ENCODE measurements at regions not wholly inside any gene's neighbourhood (a gene's known extent, or its start where the extent isn't known, plus 50 kb on each side); places are given as distances from the start of the nearest gene placed in this dataset.

- intact Hi-C loops (cut with DNase I; ENCODE audit: low total_unique reads) = no loop called here
- no peaks in the 10 kb centered on the region for H3K9me3 ChIP-seq
- TF ChIP-seq CTCF (IDR thresholded peaks at IDR 0.05) = no peak
- no peaks in the 10 kb centered on the region for H3K27me3 ChIP-seq
- no peaks in the 10 kb centered on the region for H3K4me1 ChIP-seq
- DNase-seq = no peak
- no peak overlapping the region for H3K4me3 ChIP-seq
- H3K27ac ChIP-seq = no peak overlapping the region
- no peaks in the 10 kb centered on the region for H3K36me3 ChIP-seq
These were observed 453.0 kb upstream of the SULF2 start for GRCh38 chr20:48238326-48238725.

DNA sequence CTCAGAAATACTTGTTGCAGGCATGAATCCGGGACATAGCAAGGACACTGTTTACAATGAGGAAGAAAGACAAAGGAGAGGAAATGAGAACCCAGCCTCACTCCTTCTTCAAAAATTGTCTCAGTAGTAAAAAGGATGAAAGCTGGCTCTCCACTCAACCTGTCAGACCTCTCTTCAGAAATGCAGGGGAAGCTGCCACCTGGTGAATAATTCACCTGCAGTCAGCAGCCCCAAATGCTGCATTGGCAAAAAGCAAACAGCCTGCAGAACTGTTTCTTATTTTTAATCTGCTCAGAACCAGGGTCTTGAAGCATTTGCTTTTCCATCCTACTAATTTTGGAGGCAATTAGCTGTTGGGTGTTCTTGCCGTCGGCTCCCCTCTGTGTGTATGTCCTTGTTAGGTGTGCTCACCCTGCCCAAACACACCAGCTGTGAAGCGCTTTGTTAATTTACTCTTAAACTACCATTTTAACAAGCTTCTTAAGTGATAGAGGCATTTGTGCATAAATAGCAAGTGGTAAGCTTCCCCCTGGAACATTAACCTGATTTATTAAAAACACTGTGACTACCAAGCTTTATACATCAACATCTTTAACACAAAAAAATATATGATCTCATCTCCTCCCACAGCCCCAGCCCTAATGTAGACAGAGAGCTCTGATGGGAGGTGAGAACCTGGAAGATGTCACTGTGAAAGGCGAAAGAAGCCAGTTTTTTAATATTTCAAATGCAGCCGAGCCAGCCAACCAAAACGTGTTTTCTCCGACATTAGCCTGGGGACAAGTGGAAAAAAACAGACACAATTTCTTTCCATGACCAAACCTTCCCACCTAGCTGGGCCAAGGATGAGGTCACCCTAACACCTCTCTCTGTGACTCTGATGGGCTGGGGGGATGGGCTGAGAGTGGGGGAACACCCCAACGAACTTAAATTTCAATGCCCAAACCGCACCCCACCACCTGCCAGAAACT lies 451.0 kb upstream of the SULF2 start:
- TF ChIP-seq CTCF (IDR thresholded peaks at IDR 0.05) = no peak
- peak in 1 of 2 donors; percentile 4 for DNase-seq
- H3K27me3 ChIP-seq = no peaks in the 10 kb centered on the region
- intact Hi-C loops (cut with DNase I; ENCODE audit: low total_unique reads) = no loop called here
- no peak overlapping the region for H3K4me3 ChIP-seq
- no peak overlapping the region for H3K27ac ChIP-seq
- H3K4me1 ChIP-seq = no peaks in the 10 kb centered on the region
- peaks cover 0 to 2% (median 0%) of the 10 kb centered on the region in 3 donors for H3K9me3 ChIP-seq
- no peaks in the 10 kb centered on the region for H3K36me3 ChIP-seq

GRCh38 chr20:48234951-48235350 lies 449.7 kb upstream of the SULF2 start:
- TF ChIP-seq CTCF (IDR thresholded peaks at IDR 0.05) = no peak
- Histone ChIP-seq H3K9me3 (peaks cover 0 to 4% (median 0%) of the 10 kb centered on the region in 3 donors), H3K4me3 (no peak overlapping the region), H3K4me1 (no peaks in the 10 kb centered on the region), H3K27ac (no peak overlapping the region), H3K27me3 (peaks cover 0 to 5% of the 10 kb centered on the region in 2 donors), H3K36me3 (no peaks in the 10 kb centered on the region)
- DNase-seq = no peak
- intact Hi-C loops (cut with DNase I; ENCODE audit: low total_unique reads) = no loop called here

DNA sequence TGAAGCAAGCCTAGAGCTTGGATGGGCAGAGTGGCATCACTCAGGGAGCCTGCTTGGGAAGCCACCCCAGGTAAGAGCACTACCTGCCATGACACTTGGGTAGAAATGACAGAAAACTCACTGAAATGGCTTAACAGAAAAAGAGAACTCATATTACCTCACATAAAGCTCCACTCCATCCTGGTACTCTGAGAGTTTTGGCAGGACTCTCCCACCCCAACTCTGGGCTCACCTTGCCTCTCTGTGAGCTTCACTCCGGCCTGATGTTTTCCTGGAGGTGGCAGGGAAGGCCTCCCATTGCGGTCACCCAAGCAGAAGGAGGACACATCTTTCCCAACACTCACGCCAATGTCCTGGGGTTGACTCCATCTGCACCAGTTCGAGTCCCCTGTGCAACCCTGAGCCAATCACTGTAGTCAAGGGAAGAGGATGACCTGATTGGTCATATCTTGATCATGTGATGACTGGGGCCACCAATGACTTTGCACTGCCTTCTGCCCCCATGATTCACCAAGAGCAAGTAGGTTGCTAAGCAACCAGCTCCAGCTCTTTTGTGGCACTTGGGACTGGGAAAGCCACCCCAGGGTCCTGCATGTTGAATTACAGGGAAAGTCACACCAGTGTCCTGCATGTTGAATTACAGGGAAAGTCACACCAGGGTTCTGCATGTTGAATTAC lies 446.1 kb upstream of the SULF2 start:
- no peak for DNase-seq

GRCh38 chr20:48230216-48230615 lies 444.9 kb upstream of the SULF2 start:
- Histone ChIP-seq H3K27ac (no peak overlapping the region), H3K4me1 (no peaks in the 10 kb centered on the region), H3K27me3 (peaks cover 0 to 5% of the 10 kb centered on the region in 2 donors), H3K36me3 (no peaks in the 10 kb centered on the region), H3K9me3 (peaks cover 0 to 4% (median 0%) of the 10 kb centered on the region in 3 donors), H3K4me3 (no peak overlapping the region)
- intact Hi-C loops (cut with DNase I; ENCODE audit: low total_unique reads) = no loop called here
- TF ChIP-seq CTCF (IDR thresholded peaks at IDR 0.05) = no peak
- DNase-seq = no peak

More for the DNA sequence above, 446.1 kb upstream of the SULF2 start:
- Histone ChIP-seq H3K27ac (no peak overlapping the region), H3K36me3 (no peaks in the 10 kb centered on the region), H3K4me1 (no peaks in the 10 kb centered on the region), H3K27me3 (peaks cover 0 to 5% of the 10 kb centered on the region in 2 donors), H3K9me3 (peaks cover 0 to 4% (median 0%) of the 10 kb centered on the region in 3 donors), H3K4me3 (no peak overlapping the region)
- intact Hi-C loops (cut with DNase I; ENCODE audit: low total_unique reads) = no loop called here
- no peak for TF ChIP-seq CTCF (IDR thresholded peaks at IDR 0.05)
